Left lobe of liver (tissue), 2 donors: ENCODE measurements at regions not wholly inside any gene's neighbourhood (a gene's known extent, or its start where the extent isn't known, plus 50 kb on each side); places are given as distances from the start of the nearest gene placed in this dataset.
"Not testable (repeated sequence)": the region's sequence is repeated elsewhere in the genome, so short reads cannot be mapped to it uniquely, and the experiment has no call there.

Source experiments
- ATAC-seq: fragments of 200-7000 bp; cut with Tn5 transposase; one replicate; pipeline ENCODE4 v1.9.1; 2020; ENCODE audit warnings: mild to moderate bottlenecking, moderate library complexity
- DNase-seq: peaks from one replicate; pipeline ENCODE4 v3.0.0-alpha.2; 2020; ENCODE audit warnings: low spot score
- donor health status: DM: no; HTN: no; CAD: no; lungs with moderate emphysema.
- donor health status: DM: no; HTN: yes; CAD: no.

GRCh38 chr9:88596376-88596775 is 61.4 kb downstream of the NXNL2 start:
- no peak for DNase-seq
- ATAC-seq: no peak

GRCh38 chr9:88604836-88605511 is 70.0 kb downstream of the NXNL2 start:
- DNase-seq (no peak), ATAC-seq (no peak)

- no peak for ATAC-seq
- DNase-seq: no peak
These were observed 70.8 kb downstream of the NXNL2 start for GRCh38 chr9:88605512-88606362.

GRCh38 chr9:88614359-88614758 is 79.4 kb downstream of the NXNL2 start:
- DNase-seq (no peak), ATAC-seq (no peak)

GRCh38 chr9:88623698-88624097 is 88.7 kb downstream of the NXNL2 start:
- ATAC-seq: no peak

GRCh38 chr9:88628114-88628513 is 93.1 kb downstream of the NXNL2 start:
- ATAC-seq (no peak), DNase-seq (no peak)

More at GRCh38 chr9:88623698-88624097, 88.7 kb downstream of the NXNL2 start:
- no peak for DNase-seq

GRCh38 chr9:88628811-88629210 is 93.8 kb downstream of the NXNL2 start:
- ATAC-seq (no peak), DNase-seq (no peak)

GRCh38 chr9:88630574-88630973 is 95.6 kb downstream of the NXNL2 start:
- not testable (repeated sequence) for DNase-seq, ATAC-seq

- no peak for DNase-seq
- ATAC-seq: no peak
These were observed 100.2 kb downstream of the NXNL2 start for GRCh38 chr9:88635151-88635550.

GRCh38 chr9:88641456-88642240 is 106.7 kb downstream of the NXNL2 start:
- ATAC-seq (no peak), DNase-seq (no peak)

GRCh38 chr9:88642336-88642735 is 107.4 kb downstream of the NXNL2 start:
- ATAC-seq: no peak
- DNase-seq: no peak

GRCh38 chr9:88643931-88644330 is 109.0 kb downstream of the NXNL2 start:
- no peak for ATAC-seq
- no peak for DNase-seq

GRCh38 chr9:88645172-88645878 is 110.3 kb downstream of the NXNL2 start:
- ATAC-seq (no peak), DNase-seq (no peak)

GRCh38 chr9:88645879-88646199 is 110.9 kb downstream of the NXNL2 start:
- DNase-seq (no peak), ATAC-seq (no peak)

GRCh38 chr9:88646539-88647300 is 111.7 kb downstream of the NXNL2 start:
- DNase-seq: no peak
- ATAC-seq: no peak

GRCh38 chr9:88651682-88652633 is 117.0 kb downstream of the NXNL2 start:
- ATAC-seq: peak; percentile 43
- DNase-seq: peak; percentile 49

- no peak for DNase-seq
- no peak for ATAC-seq
These were observed 117.9 kb downstream of the NXNL2 start for GRCh38 chr9:88652876-88653275.

- ATAC-seq: no peak
These were observed 118.4 kb downstream of the NXNL2 start for GRCh38 chr9:88653406-88653805.

GRCh38 chr9:88653911-88654310 is 118.9 kb downstream of the NXNL2 start:
- DNase-seq: no peak
- no peak for ATAC-seq

More at GRCh38 chr9:88653406-88653805, 118.4 kb downstream of the NXNL2 start:
- DNase-seq: no peak
